Large intestine (tissue), 3 donors: ENCODE measurements at regions not wholly inside any gene's neighbourhood (a gene's known extent, or its start where the extent isn't known, plus 50 kb on each side); places are given as distances from the start of the nearest gene placed in this dataset.
A peak's percentile ranks its signal among the peaks of the same experiment; 100 is the strongest.

Experiments
- DNase-seq, 2 donors: peaks; one replicate each; pipeline versions ENCODE4 v3.0.0 to v3.0.0-alpha.2; 2013
- H3K27ac ChIP-seq: one replicate; pipeline ENCODE4 v1.5.1; 2013; ENCODE audit warnings: low read length
- H3K27me3 ChIP-seq: 2 replicates; pipeline ENCODE4 v1.6.1; 2013; ENCODE audit warnings: low read length; ENCODE audit not compliant: control insufficient read depth, insufficient read depth
- H3K36me3 ChIP-seq: 2 replicates; pipeline ENCODE4 v1.6.1; 2013; ENCODE audit warnings: low read length; ENCODE audit not compliant: control insufficient read depth, insufficient read depth
- H3K4me1 ChIP-seq: one replicate; pipeline ENCODE4 v1.6.1; 2013; ENCODE audit warnings: low read length; ENCODE audit not compliant: control insufficient read depth, insufficient read depth
- H3K4me3 ChIP-seq: one replicate; pipeline ENCODE4 v1.5.1; 2013; ENCODE audit warnings: low read length
- H3K9me3 ChIP-seq: one replicate; pipeline ENCODE4 v1.6.1; 2013; ENCODE audit warnings: mild to moderate bottlenecking, low read depth, low read length, moderate library complexity; ENCODE audit not compliant: control insufficient read depth
- WGBS: methylation state at CpG from one replicate; pipeline ENCODE4 v1.1.5; 2013; ENCODE audit warnings: low lambda C conversion rate; ENCODE audit not compliant: insufficient coverage; 5-methylcytosine and 5-hydroxymethylcytosine counted together

DNA sequence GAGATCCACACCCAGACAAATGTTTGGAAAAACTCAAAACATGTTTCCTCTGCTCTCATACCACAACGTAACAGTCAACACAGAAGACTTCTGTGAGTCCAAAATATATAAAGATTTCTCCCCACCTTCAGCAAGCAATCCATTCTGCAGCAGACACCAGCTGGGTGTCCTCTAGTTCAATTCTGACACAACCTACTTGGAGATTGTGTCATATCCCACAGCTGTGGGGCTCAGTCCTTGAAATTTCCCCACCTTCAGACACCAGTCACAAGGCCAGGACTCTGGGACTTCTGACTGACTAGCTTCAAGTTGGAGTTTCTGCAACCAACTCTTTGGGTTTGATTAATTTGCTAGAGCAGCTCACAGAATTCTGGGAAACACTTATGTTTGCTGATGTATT, 244.8 kb upstream of the CDYL start:
- H3K4me1 ChIP-seq: no peaks in the 10 kb centered on the region
- no CpG with 5 or more reads among the region's 1 CpG for WGBS
- no peaks in the 10 kb centered on the region for H3K27me3 ChIP-seq
- no peaks in the 10 kb centered on the region for H3K36me3 ChIP-seq
- DNase-seq: no peak
- H3K27ac ChIP-seq: no peak overlapping the region
- no peak overlapping the region for H3K4me3 ChIP-seq
- no peaks in the 10 kb centered on the region for H3K9me3 ChIP-seq

DNA sequence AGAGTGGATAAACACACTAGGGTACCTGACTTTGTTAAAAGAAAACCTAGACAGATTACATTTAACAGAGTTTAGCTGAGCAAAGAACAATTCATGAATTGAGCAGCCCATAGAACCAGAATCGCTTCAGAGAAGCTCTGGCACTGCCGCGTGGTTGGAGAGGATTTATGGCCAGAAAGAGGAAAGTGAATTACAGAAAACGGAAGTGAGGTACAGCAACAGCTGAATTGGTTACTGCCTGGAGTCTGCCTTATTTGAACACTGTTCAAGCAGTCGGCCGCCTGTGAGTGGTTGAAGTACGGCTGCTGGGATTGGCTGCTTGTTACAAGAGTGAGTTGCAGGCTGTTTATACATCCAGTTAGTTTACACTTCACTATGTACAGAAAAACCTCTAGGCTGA, 253.8 kb upstream of the CDYL start:
- no peak for DNase-seq
- Histone ChIP-seq H3K4me3 (no peak overlapping the region), H3K27ac (no peak overlapping the region), H3K27me3 (peaks cover 9% of the 10 kb centered on the region), H3K4me1 (no peaks in the 10 kb centered on the region), H3K36me3 (no peaks in the 10 kb centered on the region), H3K9me3 (no peaks in the 10 kb centered on the region)
- WGBS: no CpG with 5 or more reads among the region's 7 CpGs

DNA sequence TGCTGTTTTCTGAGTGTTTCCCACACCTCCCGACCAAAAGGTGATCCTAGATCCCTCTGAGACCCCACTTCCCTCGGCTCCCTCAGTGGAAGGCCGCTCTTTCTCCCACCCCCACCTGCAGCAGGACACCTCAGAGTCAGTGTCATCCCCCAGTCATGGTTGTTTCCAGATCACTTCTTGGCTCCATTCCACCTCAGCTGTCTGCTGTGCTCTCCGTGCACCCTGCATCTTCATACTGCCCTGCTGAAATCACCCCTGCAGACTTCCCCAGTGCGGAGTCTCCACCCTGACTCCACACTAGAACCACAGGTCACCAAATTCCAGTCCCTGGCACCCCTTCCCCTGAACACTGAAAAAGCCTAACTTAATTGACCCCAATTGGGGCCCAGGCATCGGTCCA, 255.1 kb upstream of the CDYL start:
- no peak overlapping the region for H3K27ac ChIP-seq
- H3K36me3 ChIP-seq: no peaks in the 10 kb centered on the region
- no peaks in the 10 kb centered on the region for H3K4me1 ChIP-seq
- no peak for DNase-seq
- peaks cover 9% of the 10 kb centered on the region for H3K27me3 ChIP-seq
- no peak overlapping the region for H3K4me3 ChIP-seq
- WGBS: no CpG with 5 or more reads among the region's 6 CpGs
- no peaks in the 10 kb centered on the region for H3K9me3 ChIP-seq

DNA sequence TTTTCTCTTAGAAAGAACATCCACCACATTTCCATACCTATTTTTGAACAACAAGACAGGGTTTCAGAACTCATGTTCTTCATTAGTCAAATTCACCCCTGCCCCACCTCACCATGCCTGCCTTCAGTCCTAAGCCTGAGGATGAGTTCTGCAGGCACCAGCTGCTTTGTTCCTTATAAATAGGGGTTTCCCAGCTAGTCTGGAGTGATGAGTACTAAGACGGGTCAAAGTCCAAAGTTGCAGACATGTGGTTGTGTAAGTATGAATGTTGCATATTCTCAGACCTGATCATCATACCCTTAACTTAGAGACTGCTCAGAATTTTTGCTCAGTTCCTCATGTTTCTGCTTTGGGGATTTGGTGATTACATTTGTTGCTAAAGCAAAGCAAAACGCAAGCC, 257.7 kb upstream of the CDYL start:
- no peak overlapping the region for H3K4me3 ChIP-seq
- WGBS: no CpG with 5 or more reads among the region's 2 CpGs
- DNase-seq: peak; percentile 40 to 68
- H3K9me3 ChIP-seq: no peaks in the 10 kb centered on the region
- H3K27ac ChIP-seq: no peak overlapping the region
- H3K4me1 ChIP-seq: no peaks in the 10 kb centered on the region
- H3K36me3 ChIP-seq: no peaks in the 10 kb centered on the region
- peaks cover 8% of the 10 kb centered on the region for H3K27me3 ChIP-seq

DNA sequence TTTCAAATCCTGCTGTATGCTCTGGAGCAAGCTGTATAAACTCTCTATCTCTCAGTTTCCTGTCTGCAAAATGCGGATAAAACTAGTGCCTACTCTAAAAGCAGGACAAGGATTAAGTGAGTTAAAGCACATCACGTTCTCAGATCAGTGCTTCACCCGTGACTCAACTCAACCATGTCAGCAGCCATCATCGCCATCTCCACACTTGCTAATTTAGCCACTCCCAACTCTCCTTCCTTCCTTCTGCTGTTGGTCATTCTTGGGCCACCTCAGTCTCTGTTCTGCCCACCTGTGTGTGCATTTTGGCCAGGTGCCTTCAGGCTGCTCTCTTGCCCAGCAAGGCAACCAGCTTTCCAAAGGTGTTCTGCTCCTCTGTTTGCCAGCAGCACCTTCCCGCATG, 260.0 kb upstream of the CDYL start:
- no peaks in the 10 kb centered on the region for H3K4me1 ChIP-seq
- WGBS: 83% methylated on average over 1 of the region's 5 CpGs
- no peak for DNase-seq
- no peak overlapping the region for H3K27ac ChIP-seq
- H3K4me3 ChIP-seq: no peak overlapping the region
- H3K27me3 ChIP-seq: peaks cover 5% of the 10 kb centered on the region
- no peaks in the 10 kb centered on the region for H3K9me3 ChIP-seq
- H3K36me3 ChIP-seq: no peaks in the 10 kb centered on the region

DNA sequence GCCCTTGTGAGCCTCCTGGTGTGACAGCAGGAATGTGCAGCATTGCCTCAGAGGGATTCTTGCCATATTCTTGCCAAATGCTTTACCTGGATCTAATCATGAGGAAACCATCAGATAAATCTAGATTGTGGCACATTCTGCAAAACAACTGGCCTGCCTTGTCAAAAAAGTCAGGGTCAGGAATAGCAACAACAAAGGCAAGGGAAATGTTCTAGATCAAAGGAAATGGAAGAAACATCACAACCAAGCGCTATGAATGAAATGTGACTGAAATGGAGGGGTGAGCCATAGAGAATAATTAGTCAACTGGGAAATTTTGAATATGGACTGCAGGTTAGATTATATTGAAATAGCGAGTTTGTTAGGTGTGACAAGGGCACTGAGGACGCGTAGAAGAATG, 262.6 kb upstream of the CDYL start:
- H3K4me1 ChIP-seq: no peaks in the 10 kb centered on the region
- H3K27me3 ChIP-seq: peaks cover 2% of the 10 kb centered on the region
- no peak overlapping the region for H3K4me3 ChIP-seq
- H3K27ac ChIP-seq: no peak overlapping the region
- DNase-seq: no peak
- no peaks in the 10 kb centered on the region for H3K9me3 ChIP-seq
- H3K36me3 ChIP-seq: no peaks in the 10 kb centered on the region
- no CpG with 5 or more reads among the region's 4 CpGs for WGBS

DNA sequence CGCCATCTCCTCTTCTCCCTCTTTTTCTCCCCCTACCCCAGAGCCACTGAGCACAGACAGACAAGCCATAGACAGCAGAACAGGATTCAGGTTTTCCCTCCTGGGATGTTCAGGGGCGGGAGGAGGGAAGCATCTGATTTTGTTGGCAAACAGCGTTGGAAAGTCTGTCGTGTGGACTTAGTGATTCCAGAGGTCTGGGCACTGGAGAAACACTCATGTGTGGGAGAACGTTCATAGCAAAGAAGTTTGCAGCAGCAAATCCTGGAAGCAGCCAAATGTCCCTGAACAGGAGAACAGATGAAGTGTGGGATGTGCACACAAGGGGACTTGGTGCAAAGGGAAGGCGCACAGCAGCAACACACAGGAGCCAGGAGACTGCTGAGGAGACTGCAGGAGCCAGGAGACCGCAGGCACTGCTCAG, 264.1 kb upstream of the CDYL start:
- no peaks in the 10 kb centered on the region for H3K4me1 ChIP-seq
- H3K4me3 ChIP-seq: no peak overlapping the region
- no CpG with 5 or more reads among the region's 7 CpGs for WGBS
- H3K36me3 ChIP-seq: no peaks in the 10 kb centered on the region
- no peak for DNase-seq
- no peak overlapping the region for H3K27ac ChIP-seq
- peaks cover 2% of the 10 kb centered on the region for H3K27me3 ChIP-seq
- no peaks in the 10 kb centered on the region for H3K9me3 ChIP-seq

DNA sequence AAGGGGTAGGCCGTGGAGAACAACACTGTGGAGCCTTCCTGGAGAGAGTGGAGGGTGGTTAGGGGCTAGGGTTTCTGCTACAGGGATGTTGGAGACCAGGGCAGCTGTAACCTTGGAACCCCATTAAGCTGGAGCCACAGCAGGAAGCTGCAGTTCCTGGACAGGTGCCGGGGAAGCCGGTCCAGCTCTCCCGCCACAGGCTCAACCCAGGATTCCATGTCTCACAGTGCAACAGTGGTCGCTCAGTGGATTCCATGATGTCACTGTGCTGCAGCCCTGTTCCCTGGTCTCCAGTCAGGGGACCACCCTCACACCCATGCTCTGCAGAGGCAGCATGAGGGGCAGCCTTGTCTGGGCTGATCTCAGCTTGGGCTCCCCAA, 264.6 kb upstream of the CDYL start:
- H3K4me3 ChIP-seq: no peak overlapping the region
- no peaks in the 10 kb centered on the region for H3K4me1 ChIP-seq
- peaks cover 2% of the 10 kb centered on the region for H3K27me3 ChIP-seq
- DNase-seq: no peak
- WGBS: no CpG with 5 or more reads among the region's 5 CpGs
- no peaks in the 10 kb centered on the region for H3K36me3 ChIP-seq
- H3K27ac ChIP-seq: no peak overlapping the region
- no peaks in the 10 kb centered on the region for H3K9me3 ChIP-seq

DNA sequence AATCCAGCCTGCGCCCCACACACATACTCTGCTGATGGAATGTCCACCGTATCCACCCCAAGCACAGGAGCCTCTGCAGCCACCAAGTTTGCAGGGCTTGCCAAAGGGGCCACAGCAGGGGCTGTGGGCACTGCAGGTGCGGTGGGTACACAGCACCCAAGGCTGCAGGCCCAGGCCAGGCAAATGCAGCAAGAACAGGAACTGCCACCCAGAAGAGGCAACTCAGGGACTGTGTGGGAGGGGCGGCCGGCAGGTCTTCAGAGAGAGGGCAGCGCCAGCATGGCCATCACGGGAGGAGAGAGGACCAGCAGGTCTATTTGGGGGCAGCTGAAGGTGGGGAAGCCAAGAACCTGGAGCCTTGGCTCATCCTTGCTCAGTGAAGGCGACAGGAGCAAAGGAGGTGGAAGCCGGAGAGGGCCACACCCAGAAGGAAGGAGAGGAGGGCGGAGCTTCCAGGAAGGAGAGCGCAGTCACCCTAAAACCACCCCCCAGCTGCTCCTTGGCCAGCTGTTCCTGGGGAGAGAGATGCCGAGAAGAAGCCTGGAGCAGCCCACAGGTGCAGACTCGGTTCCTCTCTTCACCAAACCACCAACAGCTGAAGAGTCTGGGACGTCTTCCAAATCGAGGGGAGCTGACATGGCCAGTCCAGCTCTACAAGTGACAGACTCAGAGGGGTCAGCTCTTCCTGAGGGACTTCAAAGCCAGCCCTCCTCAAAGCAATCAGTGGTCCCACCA, 265.1 kb upstream of the CDYL start:
- no CpG with 5 or more reads among the region's 15 CpGs for WGBS
- DNase-seq: no peak
- no peaks in the 10 kb centered on the region for H3K9me3 ChIP-seq
- H3K4me3 ChIP-seq: no peak overlapping the region
- H3K27me3 ChIP-seq: peaks cover 2% of the 10 kb centered on the region
- no peaks in the 10 kb centered on the region for H3K36me3 ChIP-seq
- no peaks in the 10 kb centered on the region for H3K4me1 ChIP-seq
- no peak overlapping the region for H3K27ac ChIP-seq

DNA sequence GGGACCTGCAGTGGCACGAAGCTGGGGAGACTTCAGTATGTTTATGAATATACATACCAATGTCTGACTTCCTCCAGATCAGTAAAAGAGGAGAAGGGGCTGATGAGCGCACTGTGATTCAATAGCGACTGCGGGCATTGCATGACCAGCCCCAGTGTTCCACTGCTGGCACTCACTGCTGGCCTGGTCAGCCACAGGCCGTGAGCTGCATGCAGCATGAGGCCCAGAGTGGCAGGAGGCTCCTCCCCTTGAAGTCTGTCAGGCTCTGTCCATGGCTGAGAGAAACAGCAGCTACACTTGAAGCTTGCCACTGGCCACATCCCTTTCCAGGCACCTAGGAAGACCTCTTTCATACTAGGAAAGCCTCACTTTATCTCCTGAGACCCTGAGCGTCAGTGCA, 265.9 kb upstream of the CDYL start:
- no peak overlapping the region for H3K4me3 ChIP-seq
- no peak for DNase-seq
- H3K27ac ChIP-seq: no peak overlapping the region
- no peaks in the 10 kb centered on the region for H3K4me1 ChIP-seq
- no peaks in the 10 kb centered on the region for H3K36me3 ChIP-seq
- no peaks in the 10 kb centered on the region for H3K9me3 ChIP-seq
- no CpG with 5 or more reads among the region's 6 CpGs for WGBS
- peaks cover 1% of the 10 kb centered on the region for H3K27me3 ChIP-seq

DNA sequence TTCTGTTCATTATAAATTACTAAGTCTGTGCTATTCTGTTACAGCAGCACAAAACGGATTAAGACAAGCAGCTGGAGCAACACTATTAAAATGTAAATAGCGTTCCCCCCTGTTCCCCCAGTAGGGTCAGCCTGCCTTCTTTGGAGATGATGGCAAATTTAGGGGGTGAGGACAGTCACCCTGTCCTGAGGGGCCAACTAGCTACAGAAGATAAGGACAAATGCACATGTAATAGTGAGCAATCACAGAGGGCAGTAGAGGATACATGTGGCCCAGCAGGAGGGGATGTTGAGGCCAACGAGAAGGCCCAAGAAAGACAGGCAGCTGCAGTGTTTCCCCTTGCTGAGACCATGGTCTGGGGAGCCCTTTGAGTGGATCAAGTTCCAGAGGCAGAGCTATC, 266.7 kb upstream of the CDYL start:
- Histone ChIP-seq H3K9me3 (no peaks in the 10 kb centered on the region), H3K4me3 (no peak overlapping the region), H3K36me3 (no peaks in the 10 kb centered on the region), H3K4me1 (no peaks in the 10 kb centered on the region), H3K27ac (no peak overlapping the region), H3K27me3 (no peaks in the 10 kb centered on the region)
- 80% methylated on average over 1 of the region's 3 CpGs for WGBS
- no peak for DNase-seq
